Transverse colon (tissue), 3 donors: ENCODE measurements at regions not wholly inside any gene's neighbourhood (a gene's known extent, or its start where the extent isn't known, plus 50 kb on each side); places are given as distances from the start of the nearest gene placed in this dataset.

Experiments used
- CTCF ChIP-seq, 5 experiments: fragments of 200-600 bp in 3 of 5; fragments of 450-650 bp in 2 of 5; sonication (generic) in 3 of 5; IDR thresholded peaks; 1 replicate in 2 of 5; 2 replicates in 3 of 5; pipeline ENCODE4 v1.5.1; 2016 to 2017; ENCODE audit warnings: antibody characterized with exemption in 5 of 5, inconsistent platforms in 3 of 5, mild to moderate bottlenecking in 2 of 5, moderate library complexity in 1 of 5
- EP300 ChIP-seq: sonication (generic); formaldehyde crosslinking; IDR thresholded peaks from one replicate; pipeline ENCODE4 v1.6.1; 2017; ENCODE audit warnings: antibody characterized with exemption, low read depth
- POLR2A ChIP-seq: fragments of 450-650 bp; IDR thresholded peaks from one replicate; pipeline ENCODE4 v1.6.1; 2016; ENCODE audit warnings: antibody characterized with exemption, mild to moderate bottlenecking, moderate library complexity

DNA sequence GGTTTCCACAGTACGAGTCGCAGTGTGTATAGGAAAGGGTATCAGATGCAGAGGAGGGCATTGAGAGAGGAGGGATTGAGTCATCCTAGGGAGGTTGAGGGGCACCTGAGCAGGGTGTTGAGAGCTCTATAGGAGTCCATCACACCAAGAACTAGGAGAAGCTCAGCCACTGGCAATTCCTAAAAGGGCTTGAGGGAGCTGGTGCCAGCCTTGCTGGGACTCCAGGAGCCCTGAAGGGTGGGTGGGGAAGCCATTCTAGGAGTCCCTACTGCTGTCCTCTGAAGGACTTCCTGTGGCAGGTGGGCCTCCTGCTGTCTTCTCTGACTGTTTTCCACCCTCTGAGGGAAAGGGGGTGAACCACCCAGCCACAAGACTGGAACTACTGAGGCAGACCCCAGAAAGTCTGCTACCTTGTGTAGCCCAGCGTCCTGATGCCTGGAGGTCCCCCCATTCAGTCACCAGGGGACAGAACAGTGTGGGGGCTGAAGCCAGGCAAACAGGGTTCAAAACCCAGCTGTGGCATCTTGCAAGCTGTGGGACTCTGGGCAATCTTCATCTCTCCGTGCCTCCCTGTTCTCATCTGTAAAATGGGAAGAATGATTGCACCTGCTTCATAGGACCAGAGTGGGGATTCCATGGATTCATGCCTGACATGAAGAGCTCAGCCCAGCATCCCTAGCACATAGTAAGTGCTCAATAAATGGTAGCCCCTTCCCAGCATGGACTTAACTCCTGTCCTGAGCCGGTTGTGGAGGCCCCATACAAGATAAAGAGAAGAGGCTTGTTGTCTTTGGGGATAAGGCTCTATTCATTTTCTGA lies 149.5 kb downstream of the C9orf50 start:
- TF ChIP-seq CTCF (IDR thresholded peaks at IDR 0.05): no peak
- TF ChIP-seq POLR2A: no peak
- TF ChIP-seq EP300: no peak
